Kidney (tissue), 13 donors: ENCODE measurements at regions not wholly inside any gene's neighbourhood (a gene's known extent, or its start where the extent isn't known, plus 50 kb on each side); places are given as distances from the start of the nearest gene placed in this dataset.

Experiments
- DNase-seq, 5 donors: peaks; one replicate each; pipeline ENCODE4 v3.0.0-alpha.2; 2013 to 2020
- FAIRE-seq: peaks from 2 replicates; lab custom pipeline; 2012; peaks lifted over from hg19 to GRCh38; lab: Jason Lieb, UNC
- H3K27ac ChIP-seq, 2 donors: one replicate each; pipeline ENCODE4 v1.7.0; 2013; ENCODE audit warnings: low read depth in 2 of 2, low read length in 2 of 2, inconsistent platforms in 1 of 2
- H3K27me3 ChIP-seq: one replicate; pipeline ENCODE4 v1.7.1; 2013; ENCODE audit warnings: low read length, inconsistent platforms; ENCODE audit not compliant: control insufficient read depth, insufficient read depth
- H3K36me3 ChIP-seq, 3 donors: one replicate each; pipeline versions ENCODE4 v1.7.0 to v1.7.1; 2013; ENCODE audit warnings: low read length in 3 of 3, control low read depth in 1 of 3, inconsistent platforms in 1 of 3; ENCODE audit not compliant: insufficient read depth in 3 of 3, control insufficient read depth in 2 of 3
- H3K4me1 ChIP-seq, 3 donors: one replicate each; pipeline versions ENCODE4 v1.7.0 to v1.7.1; 2013; ENCODE audit warnings: low read length in 3 of 3, inconsistent platforms in 1 of 3, low read depth in 1 of 3; ENCODE audit not compliant: control insufficient read depth in 2 of 3, insufficient read depth in 2 of 3
- H3K4me3 ChIP-seq, 3 donors: one replicate each; pipeline versions ENCODE4 v1.7.0 to v1.8.1; 2013; ENCODE audit warnings: low read length in 3 of 3, control low read depth in 1 of 3, inconsistent platforms in 1 of 3
- H3K9ac ChIP-seq, 3 donors: one replicate each; pipeline versions ENCODE4 v1.7.0 to v1.7.1; 2013; ENCODE audit warnings: low read length in 3 of 3, control low read depth in 1 of 3, inconsistent platforms in 1 of 3
- H3K9me3 ChIP-seq, 3 donors: one replicate each; pipeline versions ENCODE4 v1.7.0 to v1.7.1; 2013; ENCODE audit warnings: low read length in 3 of 3, control low read depth in 1 of 3, inconsistent platforms in 1 of 3; ENCODE audit not compliant: control insufficient read depth in 2 of 3, insufficient read depth in 1 of 3
- CTCF ChIP-seq: IDR thresholded peaks from 3 replicates; pipeline ENCODE4 v1.5.1; 2012; ENCODE audit warnings: mild to moderate bottlenecking, moderate library complexity, borderline replicate concordance; ENCODE audit not compliant: insufficient read depth; ENCODE audit errors: extremely low read depth
- intact Hi-C: fragments of 100-400 bp; cut with DNase I; formaldehyde crosslinking; loops from one replicate; pipeline ENCODE4 v1.11.1; 2022
- donor health status: control.
- donor health status: control.
- donor health status: control.
- donor health status: control.
- donor health status: control.
- donor health status: DM: yes; HTN: yes; CAD: no.
- donor health status: Normal renal cell carcinoma (clear cell type).

- no peak overlapping the region for H3K27ac ChIP-seq
- peaks cover 0 to 24% (median 11%) of the 10 kb centered on the region in 3 donors for H3K4me1 ChIP-seq
- H3K27me3 ChIP-seq: no peaks in the 10 kb centered on the region
- TF ChIP-seq CTCF: no peak
- intact Hi-C loops: no loop called here
- H3K4me3 ChIP-seq: no peak overlapping the region
- FAIRE-seq: no peak
- H3K9ac ChIP-seq: no peak overlapping the region
- no peaks in the 10 kb centered on the region for H3K36me3 ChIP-seq
- no peaks in the 10 kb centered on the region for H3K9me3 ChIP-seq
- DNase-seq: no peak
These were observed 159.2 kb upstream of the ID2 start for GRCh38 chr2:8522687-8523086.

GRCh38 chr2:8524388-8524787, 157.5 kb upstream of the ID2 start:
- FAIRE-seq (no peak), DNase-seq (no peak)
- no peaks in the 10 kb centered on the region for H3K27me3 ChIP-seq
- peak overlapping the region in 1 of 2 donors; percentile 78 for H3K27ac ChIP-seq
- no peaks in the 10 kb centered on the region for H3K36me3 ChIP-seq
- TF ChIP-seq CTCF: no peak
- H3K4me1 ChIP-seq: peaks cover 0 to 24% (median 11%) of the 10 kb centered on the region in 3 donors
- H3K9me3 ChIP-seq: no peaks in the 10 kb centered on the region
- intact Hi-C loops: no loop called here
- no peak overlapping the region for H3K9ac ChIP-seq
- H3K4me3 ChIP-seq: no peak overlapping the region

- intact Hi-C loops: no loop called here
- FAIRE-seq: no peak
These were observed 157.0 kb upstream of the ID2 start for GRCh38 chr2:8524823-8525222.

More at GRCh38 chr2:8524823-8525222, 157.0 kb upstream of the ID2 start:
- H3K4me3 ChIP-seq: no peak overlapping the region
- peak overlapping the region in 1 of 2 donors; percentile 78 for H3K27ac ChIP-seq
- H3K27me3 ChIP-seq: no peaks in the 10 kb centered on the region
- H3K9ac ChIP-seq: no peak overlapping the region
- H3K4me1 ChIP-seq: peaks cover 0 to 24% (median 11%) of the 10 kb centered on the region in 3 donors
- H3K9me3 ChIP-seq: no peaks in the 10 kb centered on the region
- H3K36me3 ChIP-seq: no peaks in the 10 kb centered on the region
- TF ChIP-seq CTCF: no peak
- no peak for DNase-seq
